IMR-90 (cell line): ENCODE measurements at regions not wholly inside any gene's neighbourhood (a gene's known extent, or its start where the extent isn't known, plus 50 kb on each side); places are given as distances from the start of the nearest gene placed in this dataset.

Experiments used
- ATAC-seq: fragments of 200-7000 bp; cut with Tn5 transposase; 2 replicates; pipeline ENCODE4 v1.9.1; 2020; ENCODE audit warnings: low read depth, mild to moderate bottlenecking, moderate library complexity
- BruUV-seq: library from RNA; stranded (reverse); fragments of 400-500 nt; replicated peaks from 2 replicates; lab custom pipeline; 2021; lab: Mats Ljungman, UMichigan
- CTCF ChIA-PET: fragments of 300-600 bp; formaldehyde crosslinking; extraction: SDS; loops from one replicate; lab custom pipeline; 2021; ENCODE audit warnings: antibody characterized with exemption; lab: Yijun Ruan, JAX
- POLR2A ChIA-PET: fragments of 300-600 bp; sonication (Branson Sonifier 250); formaldehyde crosslinking; loops from one replicate; lab custom pipeline; 2022; ENCODE audit warnings: antibody characterized with exemption; ENCODE audit not compliant: unreplicated experiment; lab: Charles Lee
- DNase-seq: peaks from one replicate; pipeline ENCODE4 v3.0.0; 2013
- H2AFZ ChIP-seq: replicated peaks from 2 replicates; pipeline ENCODE3; 2013; ENCODE audit warnings: low read length, mild to moderate bottlenecking; ENCODE audit not compliant: poor library complexity
- H2AK5ac ChIP-seq: 2 replicates; pipeline ENCODE4 v1.6.1; 2013; ENCODE audit warnings: low read depth, low read length, inconsistent platforms
- H2AK9ac ChIP-seq: replicated peaks from 2 replicates; pipeline ENCODE3; 2013; ENCODE audit warnings: mild to moderate bottlenecking, low read depth, low read length, moderate library complexity; ENCODE audit not compliant: poor library complexity
- H2BK120ac ChIP-seq: 2 replicates; pipeline ENCODE4 v1.6.1; 2013; ENCODE audit warnings: low read depth, low read length, inconsistent platforms
- H2BK15ac ChIP-seq: 3 replicates; pipeline ENCODE4 v1.6.1; 2013; ENCODE audit warnings: low read depth, low read length, inconsistent platforms
- H2BK20ac ChIP-seq: 2 replicates; pipeline ENCODE4 v1.6.1; 2013; ENCODE audit warnings: low read depth, mild to moderate bottlenecking, inconsistent platforms, low read length, moderate library complexity
- H2BK5ac ChIP-seq: 2 replicates; pipeline ENCODE4 v1.6.1; 2013; ENCODE audit warnings: mild to moderate bottlenecking, low read depth, low read length, inconsistent platforms; ENCODE audit not compliant: poor library complexity, severe bottlenecking
- H3K14ac ChIP-seq: replicated peaks from 2 replicates; pipeline ENCODE4 v1.6.1; 2013; ENCODE audit warnings: low read depth, low read length, inconsistent platforms
- H3K18ac ChIP-seq: 2 replicates; pipeline ENCODE4 v1.6.1; 2013; ENCODE audit warnings: low read depth, low read length, control low read depth
- H3K23ac ChIP-seq: 2 replicates; pipeline ENCODE4 v1.6.1; 2013; ENCODE audit warnings: low read depth, low read length, inconsistent platforms
- H3K27ac ChIP-seq: 2 replicates; pipeline ENCODE4 v1.5.1; 2013; ENCODE audit warnings: mild to moderate bottlenecking, control low read depth, low read length; ENCODE audit not compliant: insufficient read depth
- H3K27me3 ChIP-seq: 2 replicates; pipeline ENCODE4 v1.6.1; 2013; ENCODE audit warnings: low read length; ENCODE audit not compliant: control insufficient read depth, insufficient read depth
- H3K36me3 ChIP-seq: 2 replicates; pipeline ENCODE4 v1.6.1; 2013; ENCODE audit warnings: low read length, mixed read lengths; ENCODE audit not compliant: control insufficient read depth, insufficient read depth
- H3K4ac ChIP-seq: 2 replicates; pipeline ENCODE4 v1.6.1; 2013; ENCODE audit warnings: low read depth, low read length, inconsistent platforms
- H3K4me1 ChIP-seq: 2 replicates; pipeline ENCODE4 v1.6.1; 2013; ENCODE audit warnings: low read length, mixed read lengths; ENCODE audit not compliant: control insufficient read depth, insufficient read depth
- H3K4me2 ChIP-seq: 2 replicates; pipeline ENCODE4 v1.6.1; 2013; ENCODE audit warnings: low read depth, mild to moderate bottlenecking, control low read depth, low read length, moderate library complexity
- H3K4me3 ChIP-seq: 2 replicates; pipeline ENCODE4 v1.5.1; 2013; ENCODE audit warnings: low read depth, mild to moderate bottlenecking, control low read depth, low read length, moderate library complexity; ENCODE audit not compliant: insufficient read depth
- H3K56ac ChIP-seq: 2 replicates; pipeline ENCODE4 v1.6.1; 2013; ENCODE audit warnings: low read length, inconsistent platforms; ENCODE audit not compliant: insufficient read depth; ENCODE audit errors: extremely low read depth
- H3K79me1 ChIP-seq, 2 experiments: 2 replicates each; pipeline ENCODE4 v1.6.1; 2013; ENCODE audit warnings: low read length in 2 of 2, inconsistent platforms in 1 of 2, low read depth in 1 of 2
- H3K9ac ChIP-seq: 2 replicates; pipeline ENCODE4 v1.6.1; 2013; ENCODE audit warnings: low read depth, low read length, control low read depth
- H3K9me1 ChIP-seq: 2 replicates; pipeline ENCODE4 v1.6.1; 2013; ENCODE audit warnings: low read length, inconsistent platforms; ENCODE audit not compliant: insufficient read depth
- H3K9me3 ChIP-seq: 2 replicates; pipeline ENCODE4 v1.6.1; 2013; ENCODE audit warnings: low read length; ENCODE audit not compliant: control insufficient read depth, insufficient read depth
- H4K20me1 ChIP-seq: 2 replicates; pipeline ENCODE4 v1.6.1; 2013; ENCODE audit warnings: low read length, inconsistent platforms; ENCODE audit not compliant: insufficient read depth
- H4K5ac ChIP-seq: 2 replicates; pipeline ENCODE4 v1.6.1; 2013; ENCODE audit warnings: mild to moderate bottlenecking, low read depth, low read length, control low read depth
- H4K8ac ChIP-seq, 2 experiments: 2 replicates each; pipeline ENCODE4 v1.6.1; 2013; ENCODE audit warnings: low read depth in 2 of 2, low read length in 2 of 2, control low read depth in 1 of 2, inconsistent platforms in 1 of 2
- H4K91ac ChIP-seq: 2 replicates; pipeline ENCODE4 v1.6.1; 2013; ENCODE audit warnings: low read depth, low read length, inconsistent platforms; ENCODE audit not compliant: insufficient read depth
- CEBPB ChIP-seq: IDR thresholded peaks from 2 replicates; pipeline ENCODE4 v1.6.1; 2012; ENCODE audit warnings: low read depth, low read length, improper control_type of control experiment
- CHD1 ChIP-seq: IDR thresholded peaks from 2 replicates; pipeline ENCODE4 v1.6.1; 2012; ENCODE audit warnings: low read depth, low read length, improper control_type of control experiment
- FOS ChIP-seq: fragments of 150-350 bp; IDR thresholded peaks from 2 replicates; pipeline ENCODE4 v1.6.1; 2016; ENCODE audit warnings: low read depth, low read length
- MAFK ChIP-seq: IDR thresholded peaks from 2 replicates; pipeline ENCODE4 v1.6.1; 2012; ENCODE audit warnings: low read depth, low read length, improper control_type of control experiment
- NFE2L2 ChIP-seq: fragments of 150-350 bp; IDR thresholded peaks from 2 replicates; pipeline ENCODE4 v1.6.1; 2016; ENCODE audit warnings: low read depth, mild to moderate bottlenecking, low read length
- RCOR1 ChIP-seq: IDR thresholded peaks from 2 replicates; pipeline ENCODE4 v1.6.1; 2012; ENCODE audit warnings: mild to moderate bottlenecking, low read length, improper control_type of control experiment; ENCODE audit not compliant: insufficient replicate concordance
- SMC3 ChIP-seq: fragments of 150-350 bp; IDR thresholded peaks from 2 replicates; pipeline ENCODE4 v1.6.1; 2016; ENCODE audit warnings: low read depth, mild to moderate bottlenecking, antibody characterized with exemption, low read length, moderate library complexity
- WGBS, 2 experiments: methylation state at CpG; one replicate each; pipeline versions ENCODE4 v1.1.5 to v1.1.7; 2013; ENCODE audit warnings: missing lambda C conversion rate in 2 of 2; ENCODE audit not compliant: insufficient read length in 1 of 2; ENCODE audit errors: extremely low coverage in 2 of 2; 5-methylcytosine and 5-hydroxymethylcytosine counted together
- dilution Hi-C: fragments of 300-500 bp; cut with HindIII; formaldehyde crosslinking; loops from one replicate; pipeline ENCODE4 v1.14.3; 2018; ENCODE audit warnings: low sequenced_read_pairs; ENCODE audit not compliant: unreplicated experiment
- in situ Hi-C: fragments of 300-500 bp; cut with MboI; formaldehyde crosslinking; loops from 3 replicates; pipeline ENCODE4 v1.14.3; 2019; ENCODE audit warnings: low sequenced_read_pairs, inconsistent platforms, mixed read lengths
- intact Hi-C: fragments of 100-400 bp; cut with micrococcal nuclease; formaldehyde crosslinking; loops from 2 replicates; pipeline ENCODE4 v1.10.0; 2022
- TF ChIP-seq, protein P1 (sequence below): conservative IDR thresholded peaks from 2 replicates; pipeline ENCODE4 v1.5.1; 2012; ENCODE audit warnings: mild to moderate bottlenecking, low read depth, low read length, improper control_type of control experiment
- TF ChIP-seq, protein P2 (sequence below): fragments of 150-350 bp; IDR thresholded peaks from 2 replicates; pipeline ENCODE4 v1.6.1; 2017; ENCODE audit warnings: mild to moderate bottlenecking, antibody characterized with exemption, low read length, low read depth
- TF ChIP-seq, protein P3 (sequence below): fragments of 150-350 bp; IDR thresholded peaks from 2 replicates; pipeline ENCODE4 v1.6.1; 2016; ENCODE audit warnings: low read depth, mild to moderate bottlenecking, low read length, moderate library complexity, borderline replicate concordance

DNA sequence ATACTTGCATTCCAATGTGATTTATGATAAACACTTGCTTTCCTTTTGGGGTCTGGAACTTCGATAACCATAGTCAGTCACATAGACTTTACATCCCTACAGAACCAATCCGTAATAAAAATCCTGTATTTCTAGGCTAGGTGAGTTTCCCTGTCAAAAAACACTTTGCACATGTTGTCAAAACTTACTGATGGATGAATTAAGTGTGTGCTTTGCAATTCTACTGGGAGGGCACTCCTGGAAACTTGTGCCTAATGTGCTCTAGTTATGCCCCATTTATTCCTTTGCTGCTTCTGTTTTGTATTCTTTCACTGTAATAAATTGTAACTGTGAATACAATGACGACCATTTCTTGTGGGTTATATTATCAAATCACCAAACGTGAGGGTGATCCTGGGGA is 684.8 kb upstream of the PCDH15 start:
- no peak overlapping the region for H3K56ac ChIP-seq
- no peak overlapping the region for H2BK120ac ChIP-seq
- H3K4ac ChIP-seq, result no peak overlapping the region
- H3K9ac ChIP-seq, result no peak overlapping the region
- CTCF ChIA-PET, result no interaction called here
- H3K36me3 ChIP-seq, result no peaks in the 10 kb centered on the region
- H2BK20ac ChIP-seq, result no peak overlapping the region
- no peak overlapping the region for H4K8ac ChIP-seq
- intact Hi-C loops, result no loop called here
- no peaks in the 10 kb centered on the region for H3K27me3 ChIP-seq
- no peak overlapping the region for H2BK15ac ChIP-seq
- ATAC-seq, result no peak
- TF ChIP-seq SMC3 (no peak), NFE2L2 (no peak), FOS (no peak), RCOR1 (no peak), MAFK (no peak), CHD1 (no peak), CEBPB (no peak)
- TF ChIP-seq, protein P1, sequence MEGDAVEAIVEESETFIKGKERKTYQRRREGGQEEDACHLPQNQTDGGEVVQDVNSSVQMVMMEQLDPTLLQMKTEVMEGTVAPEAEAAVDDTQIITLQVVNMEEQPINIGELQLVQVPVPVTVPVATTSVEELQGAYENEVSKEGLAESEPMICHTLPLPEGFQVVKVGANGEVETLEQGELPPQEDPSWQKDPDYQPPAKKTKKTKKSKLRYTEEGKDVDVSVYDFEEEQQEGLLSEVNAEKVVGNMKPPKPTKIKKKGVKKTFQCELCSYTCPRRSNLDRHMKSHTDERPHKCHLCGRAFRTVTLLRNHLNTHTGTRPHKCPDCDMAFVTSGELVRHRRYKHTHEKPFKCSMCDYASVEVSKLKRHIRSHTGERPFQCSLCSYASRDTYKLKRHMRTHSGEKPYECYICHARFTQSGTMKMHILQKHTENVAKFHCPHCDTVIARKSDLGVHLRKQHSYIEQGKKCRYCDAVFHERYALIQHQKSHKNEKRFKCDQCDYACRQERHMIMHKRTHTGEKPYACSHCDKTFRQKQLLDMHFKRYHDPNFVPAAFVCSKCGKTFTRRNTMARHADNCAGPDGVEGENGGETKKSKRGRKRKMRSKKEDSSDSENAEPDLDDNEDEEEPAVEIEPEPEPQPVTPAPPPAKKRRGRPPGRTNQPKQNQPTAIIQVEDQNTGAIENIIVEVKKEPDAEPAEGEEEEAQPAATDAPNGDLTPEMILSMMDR, result no peak
- TF ChIP-seq, protein P2, sequence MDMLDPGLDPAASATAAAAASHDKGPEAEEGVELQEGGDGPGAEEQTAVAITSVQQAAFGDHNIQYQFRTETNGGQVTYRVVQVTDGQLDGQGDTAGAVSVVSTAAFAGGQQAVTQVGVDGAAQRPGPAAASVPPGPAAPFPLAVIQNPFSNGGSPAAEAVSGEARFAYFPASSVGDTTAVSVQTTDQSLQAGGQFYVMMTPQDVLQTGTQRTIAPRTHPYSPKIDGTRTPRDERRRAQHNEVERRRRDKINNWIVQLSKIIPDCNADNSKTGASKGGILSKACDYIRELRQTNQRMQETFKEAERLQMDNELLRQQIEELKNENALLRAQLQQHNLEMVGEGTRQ, result no peak
- TF ChIP-seq, protein P3, sequence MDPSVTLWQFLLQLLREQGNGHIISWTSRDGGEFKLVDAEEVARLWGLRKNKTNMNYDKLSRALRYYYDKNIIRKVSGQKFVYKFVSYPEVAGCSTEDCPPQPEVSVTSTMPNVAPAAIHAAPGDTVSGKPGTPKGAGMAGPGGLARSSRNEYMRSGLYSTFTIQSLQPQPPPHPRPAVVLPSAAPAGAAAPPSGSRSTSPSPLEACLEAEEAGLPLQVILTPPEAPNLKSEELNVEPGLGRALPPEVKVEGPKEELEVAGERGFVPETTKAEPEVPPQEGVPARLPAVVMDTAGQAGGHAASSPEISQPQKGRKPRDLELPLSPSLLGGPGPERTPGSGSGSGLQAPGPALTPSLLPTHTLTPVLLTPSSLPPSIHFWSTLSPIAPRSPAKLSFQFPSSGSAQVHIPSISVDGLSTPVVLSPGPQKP, result no peak
- no peak overlapping the region for H4K91ac ChIP-seq
- no peak overlapping the region for H3K4me3 ChIP-seq
- H3K14ac ChIP-seq, result no peak overlapping the region
- H4K20me1 ChIP-seq, result no peaks in the 10 kb centered on the region
- H3K9me1 ChIP-seq, result no peaks in the 10 kb centered on the region
- no peak overlapping the region for H3K18ac ChIP-seq
- no peak overlapping the region for H2AK9ac ChIP-seq
- in situ Hi-C loops, result no loop called here
- DNase-seq, result no peak
- no peaks in the 10 kb centered on the region; the same call in 1 of the 2 replicates for H3K9me3 ChIP-seq
- H3K23ac ChIP-seq, result no peak overlapping the region
- no peak overlapping the region for H3K4me2 ChIP-seq
- H3K27ac ChIP-seq, result no peak overlapping the region
- H2BK5ac ChIP-seq, result no peak overlapping the region
- H2AFZ ChIP-seq, result no peak overlapping the region
- WGBS, 2 experiments, result no CpG with 5 or more reads among the region's 4 CpGs
- H4K5ac ChIP-seq, result no peak overlapping the region
- no TSS peak for BruUV-seq
- POLR2A ChIA-PET, result no interaction called here
- H3K4me1 ChIP-seq, result no peaks in the 10 kb centered on the region
- H3K79me1 ChIP-seq, result no peaks in the 10 kb centered on the region
- dilution Hi-C loops, result no loop called here
- no peak overlapping the region for H2AK5ac ChIP-seq
